GM23338 (cell line): ENCODE measurements at regions not wholly inside any gene's neighbourhood (a gene's known extent, or its start where the extent isn't known, plus 50 kb on each side); places are given as distances from the start of the nearest gene placed in this dataset.

Source experiments
- ATAC-seq: fragments of 200-7000 bp; cut with Tn5 transposase; 3 replicates; pipeline ENCODE4 v1.9.1; 2020
- DNase-seq: peaks from one replicate; pipeline ENCODE4 v3.0.0-alpha.2; 2015; ENCODE audit warnings: low spot score
- H2AFZ ChIP-seq: fragments of 200-600 bp; sonication (generic); 2 replicates; pipeline ENCODE4 v1.8.0; 2016; ENCODE audit warnings: antibody characterized with exemption, mild to moderate bottlenecking, moderate library complexity
- H3F3A ChIP-seq: fragments of 200-600 bp; sonication (generic); replicated peaks from 2 replicates; pipeline ENCODE4 v1.8.0; 2017; ENCODE audit warnings: antibody characterized with exemption, mixed run types, low read depth
- H3K27ac ChIP-seq: fragments of 200-600 bp; sonication (generic); 2 replicates; pipeline ENCODE4 v1.6.1; 2016; ENCODE audit warnings: low read depth
- H3K27me3 ChIP-seq: fragments of 200-600 bp; sonication (generic); 2 replicates; pipeline ENCODE4 v1.8.0; 2016; ENCODE audit warnings: mild to moderate bottlenecking, mixed run types, moderate library complexity; ENCODE audit not compliant: insufficient read depth
- H3K36me3 ChIP-seq: fragments of 200-600 bp; sonication (generic); 2 replicates; pipeline ENCODE4 v1.8.0; 2016; ENCODE audit warnings: mild to moderate bottlenecking; ENCODE audit not compliant: insufficient read depth
- H3K4me1 ChIP-seq: fragments of 200-600 bp; sonication (generic); 2 replicates; pipeline ENCODE4 v1.8.0; 2016; ENCODE audit warnings: mild to moderate bottlenecking, moderate library complexity; ENCODE audit not compliant: insufficient read depth
- H3K4me2 ChIP-seq: fragments of 200-600 bp; sonication (generic); 2 replicates; pipeline ENCODE4 v1.7.1; 2017; ENCODE audit warnings: mixed run types
- H3K4me3 ChIP-seq: fragments of 200-600 bp; sonication (generic); 2 replicates; pipeline ENCODE4 v1.6.1; 2016; ENCODE audit warnings: mixed run types
- H3K79me2 ChIP-seq: fragments of 200-600 bp; sonication (generic); replicated peaks from 2 replicates; pipeline ENCODE4 v1.8.0; 2017; ENCODE audit warnings: mild to moderate bottlenecking; ENCODE audit not compliant: insufficient read depth
- H3K9me2 ChIP-seq: fragments of 200-600 bp; sonication (generic); 2 replicates; pipeline ENCODE4 v1.8.0; 2017; ENCODE audit not compliant: insufficient read depth
- H4K20me1 ChIP-seq: fragments of 200-600 bp; sonication (generic); replicated peaks from 2 replicates; pipeline ENCODE4 v1.8.0; 2017; ENCODE audit warnings: mild to moderate bottlenecking; ENCODE audit not compliant: insufficient read depth
- H3K27ac Mint-ChIP-seq: 2 replicates; pipeline ENCODE4 v1.8.0; 2020; ENCODE audit warnings: inconsistent platforms, mild to moderate bottlenecking, moderate library complexity, mixed read lengths
- H3K27me3 Mint-ChIP-seq: 3 replicates; pipeline ENCODE4 v1.8.0; 2022; ENCODE audit warnings: low read depth, mild to moderate bottlenecking, moderate library complexity, mixed read lengths, inconsistent platforms; ENCODE audit not compliant: insufficient read depth, poor library complexity
- H3K36me3 Mint-ChIP-seq: 3 replicates; pipeline ENCODE4 v1.8.0; 2021; ENCODE audit warnings: low read depth, mild to moderate bottlenecking, inconsistent platforms, moderate library complexity, mixed read lengths
- H3K4me1 Mint-ChIP-seq: 3 replicates; pipeline ENCODE4 v1.8.0; 2020; ENCODE audit warnings: mild to moderate bottlenecking, inconsistent platforms, mixed read lengths
- H3K4me3 Mint-ChIP-seq: 3 replicates; pipeline ENCODE4 v1.8.0; 2021; ENCODE audit warnings: moderate library complexity, mild to moderate bottlenecking, inconsistent platforms, mixed read lengths
- H3K9me3 Mint-ChIP-seq: 3 replicates; pipeline ENCODE4 v1.8.0; 2020; ENCODE audit warnings: moderate library complexity, mild to moderate bottlenecking, inconsistent platforms, mixed read lengths
- EZH2 ChIP-seq: fragments of 200-600 bp; sonication (generic); IDR thresholded peaks from one replicate; pipeline ENCODE4 v1.8.0; 2017; ENCODE audit warnings: antibody characterized with exemption, mild to moderate bottlenecking, low read depth; ENCODE audit not compliant: unreplicated experiment
- EZH2phosphoT487 ChIP-seq: fragments of 200-600 bp; sonication (generic); IDR thresholded peaks from one replicate; pipeline ENCODE4 v1.8.1; 2018; ENCODE audit warnings: antibody characterized with exemption; ENCODE audit not compliant: unreplicated experiment
- JUNB ChIP-seq: IDR thresholded peaks from one replicate; pipeline ENCODE4 v1.6.1; 2016; ENCODE audit warnings: antibody characterized with exemption; ENCODE audit not compliant: unreplicated experiment
- NANOG ChIP-seq: IDR thresholded peaks from 2 replicates; pipeline ENCODE4 v1.6.1; 2016; ENCODE audit warnings: antibody characterized with exemption, borderline replicate concordance
- REST ChIP-seq: IDR thresholded peaks from one replicate; pipeline ENCODE4 v1.6.1; 2018; ENCODE audit warnings: antibody characterized with exemption; ENCODE audit not compliant: unreplicated experiment
- STAT1 ChIP-seq: IDR thresholded peaks from one replicate; pipeline ENCODE4 v1.6.1; 2016; ENCODE audit warnings: antibody characterized with exemption; ENCODE audit not compliant: unreplicated experiment
- ZNF114 ChIP-seq: fragments of 250-450 bp; sonication (Bioruptor Pico); IDR thresholded peaks from 2 replicates; pipeline ENCODE4 v1.5.0; 2020; ENCODE audit warnings: mild to moderate bottlenecking, moderate library complexity
- ZNF331 ChIP-seq: fragments of 250-450 bp; sonication (Bioruptor Pico); IDR thresholded peaks from 2 replicates; pipeline ENCODE4 v1.5.0; 2020; ENCODE audit warnings: low read depth, mild to moderate bottlenecking, moderate library complexity
- TF ChIP-seq, protein P1 (sequence below): IDR thresholded peaks from 2 replicates; pipeline ENCODE4 v1.6.1; 2016; ENCODE audit warnings: antibody characterized with exemption
- TF ChIP-seq, protein P2 (sequence below), 2 experiments: fragments of 200-600 bp in 1 of 2; sonication (generic) in 1 of 2; conservative IDR thresholded peaks; 2 replicates each; pipeline versions ENCODE4 v1.5.1 to v1.6.1; 2016 to 2017; ENCODE audit warnings: antibody characterized with exemption in 2 of 2, low read depth in 2 of 2, mild to moderate bottlenecking in 2 of 2, moderate library complexity in 1 of 2

DNA sequence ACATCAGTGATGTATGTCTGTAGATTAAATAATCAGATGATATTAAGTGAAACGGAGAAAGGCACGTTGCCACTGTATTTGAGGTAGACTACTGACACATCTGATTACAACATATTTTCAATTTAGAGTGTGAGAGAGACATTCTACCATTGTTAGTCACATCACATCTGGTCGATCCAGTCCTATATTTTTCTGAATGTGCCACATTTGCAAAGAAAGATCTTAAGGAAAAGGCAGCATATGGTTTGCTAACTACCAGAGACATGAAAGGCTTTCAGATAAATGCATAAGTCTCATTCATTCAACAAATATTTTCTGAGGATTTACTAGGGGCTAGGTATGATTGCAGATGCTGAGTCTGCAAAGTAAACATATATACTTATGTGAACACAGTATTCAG, 114.3 kb upstream of the RUNX1 start:
- H3K4me2 ChIP-seq = no peak overlapping the region
- H3F3A ChIP-seq = no peaks in the 10 kb centered on the region
- no peaks in the 10 kb centered on the region for H3K27me3 ChIP-seq
- no peaks in the 10 kb centered on the region for H3K36me3 ChIP-seq
- Mint-ChIP-seq H3K36me3 (peaks cover 6% of the 10 kb centered on the region; the same call in 2 of the 3 replicates), H3K4me1 (peaks cover 14% of the 10 kb centered on the region), H3K27ac (no peak overlapping the region; the same call in 1 of the 2 replicates), H3K9me3 (peaks cover 5% of the 10 kb centered on the region; the same call in 1 of the 3 replicates), H3K4me3 (no peak overlapping the region), H3K27me3 (peaks cover 6% of the 10 kb centered on the region)
- no peak overlapping the region for H3K4me3 ChIP-seq
- ATAC-seq = no peak
- DNase-seq = no peak
- H3K4me1 ChIP-seq = peaks cover under 1% of the 10 kb centered on the region; the same call in 1 of the 2 replicates
- no peaks in the 10 kb centered on the region for H3K79me2 ChIP-seq
- H3K27ac ChIP-seq = no peak overlapping the region
- H3K9me2 ChIP-seq = peaks cover 30% of the 10 kb centered on the region
- no peak overlapping the region for H2AFZ ChIP-seq
- TF ChIP-seq NANOG (no peak), REST (no peak), STAT1 (no peak), ZNF114 (CRISPR knock-in tag) (no peak), ZNF331 (CRISPR knock-in tag) (no peak), EZH2 (no peak), EZH2phosphoT487 (no peak)
- TF ChIP-seq, protein P1, sequence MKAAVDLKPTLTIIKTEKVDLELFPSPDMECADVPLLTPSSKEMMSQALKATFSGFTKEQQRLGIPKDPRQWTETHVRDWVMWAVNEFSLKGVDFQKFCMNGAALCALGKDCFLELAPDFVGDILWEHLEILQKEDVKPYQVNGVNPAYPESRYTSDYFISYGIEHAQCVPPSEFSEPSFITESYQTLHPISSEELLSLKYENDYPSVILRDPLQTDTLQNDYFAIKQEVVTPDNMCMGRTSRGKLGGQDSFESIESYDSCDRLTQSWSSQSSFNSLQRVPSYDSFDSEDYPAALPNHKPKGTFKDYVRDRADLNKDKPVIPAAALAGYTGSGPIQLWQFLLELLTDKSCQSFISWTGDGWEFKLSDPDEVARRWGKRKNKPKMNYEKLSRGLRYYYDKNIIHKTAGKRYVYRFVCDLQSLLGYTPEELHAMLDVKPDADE = no peak
- TF ChIP-seq, protein P2, sequence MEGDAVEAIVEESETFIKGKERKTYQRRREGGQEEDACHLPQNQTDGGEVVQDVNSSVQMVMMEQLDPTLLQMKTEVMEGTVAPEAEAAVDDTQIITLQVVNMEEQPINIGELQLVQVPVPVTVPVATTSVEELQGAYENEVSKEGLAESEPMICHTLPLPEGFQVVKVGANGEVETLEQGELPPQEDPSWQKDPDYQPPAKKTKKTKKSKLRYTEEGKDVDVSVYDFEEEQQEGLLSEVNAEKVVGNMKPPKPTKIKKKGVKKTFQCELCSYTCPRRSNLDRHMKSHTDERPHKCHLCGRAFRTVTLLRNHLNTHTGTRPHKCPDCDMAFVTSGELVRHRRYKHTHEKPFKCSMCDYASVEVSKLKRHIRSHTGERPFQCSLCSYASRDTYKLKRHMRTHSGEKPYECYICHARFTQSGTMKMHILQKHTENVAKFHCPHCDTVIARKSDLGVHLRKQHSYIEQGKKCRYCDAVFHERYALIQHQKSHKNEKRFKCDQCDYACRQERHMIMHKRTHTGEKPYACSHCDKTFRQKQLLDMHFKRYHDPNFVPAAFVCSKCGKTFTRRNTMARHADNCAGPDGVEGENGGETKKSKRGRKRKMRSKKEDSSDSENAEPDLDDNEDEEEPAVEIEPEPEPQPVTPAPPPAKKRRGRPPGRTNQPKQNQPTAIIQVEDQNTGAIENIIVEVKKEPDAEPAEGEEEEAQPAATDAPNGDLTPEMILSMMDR (conservative IDR thresholded peaks at IDR 0.05; ENCODE audit: low read depth in 2 of 2) = no peak
- no peaks in the 10 kb centered on the region for H4K20me1 ChIP-seq

DNA sequence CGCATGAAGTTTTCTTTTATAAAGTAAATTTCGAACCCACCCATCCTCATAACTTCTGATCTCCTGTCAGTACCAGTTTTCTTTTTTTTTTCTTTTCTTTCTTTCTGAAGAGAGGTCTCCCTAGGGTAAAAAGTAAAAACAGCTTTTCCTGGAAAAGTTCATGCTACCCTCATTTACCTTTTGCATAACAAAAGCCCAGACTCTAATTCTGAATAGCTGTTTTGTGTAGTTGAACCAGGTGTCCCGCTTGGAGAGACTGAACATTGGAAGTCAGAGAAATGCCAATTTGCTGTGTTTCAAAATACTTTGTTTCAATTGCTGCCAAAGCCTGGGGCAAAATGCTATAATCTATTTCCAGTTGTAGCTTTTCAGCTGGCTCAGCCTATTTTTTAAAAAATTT, 113.7 kb upstream of the RUNX1 start:
- H3K27me3 Mint-ChIP-seq = peaks cover 6% of the 10 kb centered on the region
- Histone ChIP-seq H3K79me2 (no peaks in the 10 kb centered on the region), H4K20me1 (no peaks in the 10 kb centered on the region), H3K36me3 (no peaks in the 10 kb centered on the region), H3F3A (no peaks in the 10 kb centered on the region), H2AFZ (no peak overlapping the region), H3K27ac (no peak overlapping the region), H3K9me2 (peaks cover 30% of the 10 kb centered on the region), H3K4me2 (no peak overlapping the region), H3K27me3 (no peaks in the 10 kb centered on the region), H3K4me3 (no peak overlapping the region), H3K4me1 (no peaks in the 10 kb centered on the region)
- no peak overlapping the region for H3K27ac Mint-ChIP-seq
- peaks cover 8% of the 10 kb centered on the region; the same call in 2 of the 3 replicates for H3K9me3 Mint-ChIP-seq
- ATAC-seq (no peak), DNase-seq (peak; percentile 4)
- peaks cover 6% of the 10 kb centered on the region; the same call in 2 of the 3 replicates for H3K36me3 Mint-ChIP-seq
- H3K4me3 Mint-ChIP-seq = no peak overlapping the region
- peaks cover 11% of the 10 kb centered on the region for H3K4me1 Mint-ChIP-seq
- TF ChIP-seq JUNB = no peak
- no peak for TF ChIP-seq REST
- no peak for TF ChIP-seq EZH2phosphoT487
- no peak for TF ChIP-seq STAT1
- TF ChIP-seq, protein P2 (conservative IDR thresholded peaks at IDR 0.05; ENCODE audit: low read depth in 2 of 2) = no peak
- no peak for TF ChIP-seq NANOG
- TF ChIP-seq ZNF114 (CRISPR knock-in tag) = no peak
